HG03139 (cell line): ENCODE measurements at regions not wholly inside any gene's neighbourhood (a gene's known extent, or its start where the extent isn't known, plus 50 kb on each side); places are given as distances from the start of the nearest gene placed in this dataset.

Experiments
- ATAC-seq: cut with Tn5 transposase; IDR thresholded peaks from one replicate; pipeline ENCODE4 v1.9.1; 2021; ENCODE audit not compliant: unreplicated experiment

- no peak for ATAC-seq
These were observed 701.7 kb upstream of the EPHA7 start for GRCh38 chr6:94121094-94121493.

GRCh38 chr6:94099072-94099471 lies 679.7 kb upstream of the EPHA7 start:
- no peak for ATAC-seq

GRCh38 chr6:94095961-94096360 lies 676.6 kb upstream of the EPHA7 start:
- no peak for ATAC-seq

GRCh38 chr6:94089941-94090340 lies 670.6 kb upstream of the EPHA7 start:
- ATAC-seq: no peak

- ATAC-seq: no peak
These were observed 669.5 kb upstream of the EPHA7 start for GRCh38 chr6:94088870-94089269.

- ATAC-seq: no peak
These were observed 655.4 kb upstream of the EPHA7 start for GRCh38 chr6:94074764-94075163.

GRCh38 chr6:94071835-94072234 lies 652.5 kb upstream of the EPHA7 start:
- no peak for ATAC-seq

GRCh38 chr6:94065707-94066337 lies 646.5 kb upstream of the EPHA7 start:
- ATAC-seq: no peak

GRCh38 chr6:94052749-94053148 lies 633.4 kb upstream of the EPHA7 start:
- ATAC-seq: no peak

GRCh38 chr6:94050515-94050914 lies 631.2 kb upstream of the EPHA7 start:
- no peak for ATAC-seq

GRCh38 chr6:94049001-94049400 lies 629.6 kb upstream of the EPHA7 start:
- ATAC-seq: no peak

GRCh38 chr6:94045099-94045829 lies 625.9 kb upstream of the EPHA7 start:
- no peak for ATAC-seq

- no peak for ATAC-seq
These were observed 622.8 kb upstream of the EPHA7 start for GRCh38 chr6:94041945-94042709.

GRCh38 chr6:94036024-94036423 lies 616.7 kb upstream of the EPHA7 start:
- no peak for ATAC-seq

GRCh38 chr6:94027374-94027773 lies 608.0 kb upstream of the EPHA7 start:
- no peak for ATAC-seq

- ATAC-seq: no peak
These were observed 607.2 kb upstream of the EPHA7 start for GRCh38 chr6:94026575-94026974.

GRCh38 chr6:94005835-94006234 lies 586.5 kb upstream of the EPHA7 start:
- ATAC-seq: no peak

GRCh38 chr6:93992976-93993375 lies 573.6 kb upstream of the EPHA7 start:
- no peak for ATAC-seq

GRCh38 chr6:93989630-93990029 lies 570.3 kb upstream of the EPHA7 start:
- no peak for ATAC-seq

- no peak for ATAC-seq
These were observed 566.6 kb upstream of the EPHA7 start for GRCh38 chr6:93985953-93986352.

- ATAC-seq: no peak
These were observed 555.8 kb upstream of the EPHA7 start for GRCh38 chr6:93975159-93975558.

- ATAC-seq: no peak
These were observed 555.0 kb upstream of the EPHA7 start for GRCh38 chr6:93974332-93974731.
